SK-N-SH (cell line): ENCODE measurements at regions not wholly inside any gene's neighbourhood (a gene's known extent, or its start where the extent isn't known, plus 50 kb on each side); places are given as distances from the start of the nearest gene placed in this dataset.

Experiments
- CTCF ChIA-PET: fragments of 300-600, 350-600 bp; formaldehyde crosslinking; extraction: SDS; loops from one replicate; lab custom pipeline; 2021; lab: Yijun Ruan, JAX
- POLR2A ChIA-PET: fragments of 350-600 bp; sonication (Branson Sonifier 250); formaldehyde crosslinking; extraction: SDS; loops from one replicate; lab custom pipeline; 2020; ENCODE audit warnings: antibody characterized with exemption, inconsistent platforms; lab: Yijun Ruan, JAX
- DNase-seq: peaks from one replicate; pipeline ENCODE4 v3.0.0; 2012
- H2AFZ ChIP-seq: fragments of 200-600 bp; sonication (generic); 2 replicates; pipeline ENCODE4 v1.8.1; 2016; ENCODE audit warnings: antibody characterized with exemption, mild to moderate bottlenecking, low read depth
- H3F3A ChIP-seq: fragments of 200-600 bp; sonication (generic); replicated peaks from 2 replicates; pipeline ENCODE3; 2016; ENCODE audit warnings: antibody characterized with exemption, mild to moderate bottlenecking; ENCODE audit not compliant: insufficient read depth
- H3K27ac ChIP-seq, 2 experiments: fragments of 200-500 bp in 1 of 2; fragments of 200-600 bp in 1 of 2; sonication (Bioruptor generic) in 1 of 2; sonication (generic), shearing (Covaris generic) in 1 of 2; 2 replicates each; pipeline versions ENCODE4 v1.5.1 to v1.6.1; 2014 to 2016; ENCODE audit warnings: low read depth in 2 of 2, inconsistent platforms in 1 of 2, low read length in 1 of 2, mild to moderate bottlenecking in 1 of 2, mixed read lengths in 1 of 2
- H3K27me3 ChIP-seq: fragments of 200-600 bp; sonication (generic), shearing (Covaris generic); 2 replicates; pipeline ENCODE4 v1.6.1; 2016; ENCODE audit warnings: mixed run types; ENCODE audit not compliant: insufficient read depth
- H3K36me3 ChIP-seq, 2 experiments: fragments of 200-500 bp in 1 of 2; fragments of 200-600 bp in 1 of 2; sonication (Bioruptor generic) in 1 of 2; sonication (generic) in 1 of 2; replicated peaks in 1 of 2; 2 replicates each; pipeline versions ENCODE3 to v1.5.1; 2014 to 2016; ENCODE audit warnings: low read length in 1 of 2, mild to moderate bottlenecking in 1 of 2; ENCODE audit not compliant: insufficient read depth in 2 of 2, control insufficient read depth in 1 of 2
- H3K4me1 ChIP-seq, 2 experiments: fragments of 200-500 bp in 1 of 2; fragments of 200-600 bp in 1 of 2; sonication (Bioruptor generic) in 1 of 2; sonication (generic), shearing (Covaris generic) in 1 of 2; 2 replicates each; pipeline versions ENCODE4 v1.5.1 to v1.6.1; 2014 to 2016; ENCODE audit warnings: low read depth in 1 of 2, low read length in 1 of 2, mixed run types in 1 of 2; ENCODE audit not compliant: insufficient read depth in 2 of 2, control insufficient read depth in 1 of 2
- H3K4me2 ChIP-seq: fragments of 200-600 bp; sonication (generic), shearing (Covaris generic); 2 replicates; pipeline ENCODE4 v1.6.1; 2017; ENCODE audit warnings: mixed run types
- H3K4me3 ChIP-seq, 2 experiments: fragments of 200-500 bp in 1 of 2; fragments of 200-600 bp in 1 of 2; sonication (Bioruptor generic) in 1 of 2; sonication (generic), shearing (Covaris generic) in 1 of 2; 2 replicates each; pipeline versions ENCODE4 v1.5.1 to v1.8.1; 2014 to 2016; ENCODE audit warnings: low read depth in 2 of 2, inconsistent platforms in 1 of 2, low read length in 1 of 2, mild to moderate bottlenecking in 1 of 2, mixed read lengths in 1 of 2, moderate library complexity in 1 of 2
- H3K79me2 ChIP-seq: fragments of 200-600 bp; sonication (generic); 2 replicates; pipeline ENCODE4 v1.8.1; 2017; ENCODE audit warnings: mild to moderate bottlenecking; ENCODE audit not compliant: insufficient read depth
- H3K9ac ChIP-seq: fragments of 200-600 bp; sonication (generic); 2 replicates; pipeline ENCODE4 v1.6.1; 2017; ENCODE audit warnings: mixed run types
- H3K9me2 ChIP-seq: fragments of 200-600 bp; sonication (generic); 2 replicates; pipeline ENCODE4 v1.6.1; 2017; ENCODE audit warnings: mixed run types
- H3K9me3 ChIP-seq: fragments of 200-600 bp; sonication (generic); 2 replicates; pipeline ENCODE4 v1.6.1; 2017; ENCODE audit warnings: mixed run types, mild to moderate bottlenecking, moderate library complexity
- H4K20me1 ChIP-seq: fragments of 200-600 bp; sonication (generic); 2 replicates; pipeline ENCODE4 v1.6.1; 2017; ENCODE audit warnings: mild to moderate bottlenecking, mixed run types; ENCODE audit not compliant: insufficient read depth
- CTCF ChIP-seq: fragments of 200-600 bp; sonication (generic); IDR thresholded peaks from 2 replicates; pipeline ENCODE4 v1.6.1; 2017; ENCODE audit warnings: antibody characterized with exemption, mild to moderate bottlenecking, moderate library complexity
- EP300 ChIP-seq, 2 experiments: IDR thresholded peaks; 2 replicates each; pipeline versions ENCODE4 v1.4.0 to v1.6.1; 2012; ENCODE audit warnings: borderline replicate concordance in 1 of 2, low read depth in 1 of 2, low read length in 1 of 2
- EZH2phosphoT487 ChIP-seq: fragments of 200-600 bp; sonication (generic); IDR thresholded peaks from 2 replicates; pipeline ENCODE4 v1.6.1; 2017; ENCODE audit warnings: low read depth, mixed run types, mild to moderate bottlenecking, antibody characterized with exemption, moderate library complexity, borderline replicate concordance
- FOXJ3 ChIP-seq: sonication (generic); formaldehyde crosslinking; IDR thresholded peaks from 2 replicates; pipeline ENCODE4 v1.5.1; 2020; ENCODE audit warnings: mild to moderate bottlenecking, missing genetic modification reagents
- MAX ChIP-seq: IDR thresholded peaks from 2 replicates; pipeline ENCODE4 v1.4.0; 2012; ENCODE audit warnings: low read depth
- MXI1 ChIP-seq: IDR thresholded peaks from 2 replicates; pipeline ENCODE4 v1.6.1; 2012; ENCODE audit warnings: mild to moderate bottlenecking, low read depth, low read length, improper control_type of control experiment
- NRF1 ChIP-seq: IDR thresholded peaks from 2 replicates; pipeline ENCODE4 v1.6.1; 2012; ENCODE audit warnings: low read depth, mild to moderate bottlenecking, low read length
- POLR2AphosphoS5 ChIP-seq: IDR thresholded peaks from 2 replicates; pipeline ENCODE4 v1.6.1; 2012; ENCODE audit warnings: low read depth, low read length
- RXRA ChIP-seq: IDR thresholded peaks from 2 replicates; pipeline ENCODE4 v1.4.0; 2012; ENCODE audit warnings: low read depth, mild to moderate bottlenecking, borderline replicate concordance
- SIN3A ChIP-seq: IDR thresholded peaks from 2 replicates; pipeline ENCODE4 v1.6.1; 2012; ENCODE audit warnings: low read depth, mild to moderate bottlenecking, low read length, moderate library complexity, borderline replicate concordance
- TEAD4 ChIP-seq: IDR thresholded peaks from 2 replicates; pipeline ENCODE4 v1.4.0; 2012; ENCODE audit warnings: mild to moderate bottlenecking, borderline replicate concordance; ENCODE audit not compliant: insufficient read depth
- USF1 ChIP-seq: IDR thresholded peaks from 2 replicates; pipeline ENCODE4 v1.4.0; 2012; ENCODE audit warnings: low read depth, borderline replicate concordance
- YY1 ChIP-seq: IDR thresholded peaks from 2 replicates; pipeline ENCODE4 v1.4.0; 2012; ENCODE audit warnings: low read depth, mild to moderate bottlenecking
- WGBS: methylation state at CpG from one replicate; pipeline ENCODE4 v1.1.6; 2017; ENCODE audit warnings: low lambda C conversion rate; 5-methylcytosine and 5-hydroxymethylcytosine counted together

- no peaks in the 10 kb centered on the region for H4K20me1 ChIP-seq
- H3K4me1 ChIP-seq = no peaks in the 10 kb centered on the region
- H2AFZ ChIP-seq = no peak overlapping the region
- H3K27ac ChIP-seq = no peak overlapping the region
- ChIA-PET CTCF (interaction anchor here (1.2 to 1.6 kb wide), 2 partner anchors 12 to 41 kb away, joined by 3 to 5 read pairs; no protein-coding TSS in a partner anchor), POLR2A (no interaction called here)
- no peak for DNase-seq
- H3K36me3 ChIP-seq = no peaks in the 10 kb centered on the region
- H3K9me2 ChIP-seq = no peaks in the 10 kb centered on the region
- no peaks in the 10 kb centered on the region for H3F3A ChIP-seq
- 44% methylated on average over 2 of the region's 2 CpGs for WGBS
- H3K9me3 ChIP-seq = no peaks in the 10 kb centered on the region
- no peak overlapping the region for H3K9ac ChIP-seq
- H3K27me3 ChIP-seq = no peaks in the 10 kb centered on the region
- H3K4me2 ChIP-seq = no peak overlapping the region
- no peaks in the 10 kb centered on the region for H3K79me2 ChIP-seq
- TF ChIP-seq POLR2AphosphoS5 (no peak), TEAD4 (no peak), FOXJ3 (CRISPR knock-in tag) (no peak)
- no peak overlapping the region for H3K4me3 ChIP-seq
Measured at GRCh38 chr21:16028941-16029464, 299.2 kb downstream of the USP25 start.

- Histone ChIP-seq H3K4me1 (no peaks in the 10 kb centered on the region), H4K20me1 (no peaks in the 10 kb centered on the region), H3F3A (no peaks in the 10 kb centered on the region), H3K4me3 (no peak overlapping the region), H3K27me3 (no peaks in the 10 kb centered on the region), H3K27ac (no peak overlapping the region), H3K36me3 (no peaks in the 10 kb centered on the region), H3K9me3 (no peaks in the 10 kb centered on the region), H3K9ac (no peak overlapping the region), H2AFZ (no peak overlapping the region), H3K9me2 (no peaks in the 10 kb centered on the region), H3K79me2 (no peaks in the 10 kb centered on the region), H3K4me2 (no peak overlapping the region)
- TF ChIP-seq USF1 (no peak), MAX (no peak), YY1 (no peak), NRF1 (no peak), EZH2phosphoT487 (no peak), SIN3A (no peak), FOXJ3 (CRISPR knock-in tag) (no peak), RXRA (no peak), CTCF (no peak), EP300 (IDR thresholded peaks at IDR 0.05; ENCODE audit: borderline replicate concordance in 1 of 2, low read depth in 1 of 2, low read length in 1 of 2) (no peak), MXI1 (no peak)
- DNase-seq = no peak
- ChIA-PET CTCF (no interaction called here), POLR2A (no interaction called here)
- 46% methylated on average over 4 of the region's 4 CpGs for WGBS
Measured at GRCh38 chr21:16033193-16033592, 303.4 kb downstream of the USP25 start.
